IMR-90 (cell line): ENCODE measurements at regions not wholly inside any gene's neighbourhood (a gene's known extent, or its start where the extent isn't known, plus 50 kb on each side); places are given as distances from the start of the nearest gene placed in this dataset.

ENCODE experiments used
- ATAC-seq: fragments of 200-7000 bp; cut with Tn5 transposase; 2 replicates; pipeline ENCODE4 v1.9.1; 2020; ENCODE audit warnings: low read depth, mild to moderate bottlenecking, moderate library complexity
- BruUV-seq: library from RNA; stranded (reverse); fragments of 400-500 nt; replicated peaks from 2 replicates; lab custom pipeline; 2021; lab: Mats Ljungman, UMichigan
- CTCF ChIA-PET: fragments of 300-600 bp; formaldehyde crosslinking; extraction: SDS; loops from one replicate; lab custom pipeline; 2021; ENCODE audit warnings: antibody characterized with exemption; lab: Yijun Ruan, JAX
- POLR2A ChIA-PET: fragments of 300-600 bp; sonication (Branson Sonifier 250); formaldehyde crosslinking; loops from one replicate; lab custom pipeline; 2022; ENCODE audit warnings: antibody characterized with exemption; ENCODE audit not compliant: unreplicated experiment; lab: Charles Lee
- DNase-seq: peaks from one replicate; pipeline ENCODE4 v3.0.0; 2013
- H2AFZ ChIP-seq: replicated peaks from 2 replicates; pipeline ENCODE3; 2013; ENCODE audit warnings: low read length, mild to moderate bottlenecking; ENCODE audit not compliant: poor library complexity
- H2AK5ac ChIP-seq: 2 replicates; pipeline ENCODE4 v1.6.1; 2013; ENCODE audit warnings: low read depth, low read length, inconsistent platforms
- H2AK9ac ChIP-seq: replicated peaks from 2 replicates; pipeline ENCODE3; 2013; ENCODE audit warnings: mild to moderate bottlenecking, low read depth, low read length, moderate library complexity; ENCODE audit not compliant: poor library complexity
- H2BK120ac ChIP-seq: 2 replicates; pipeline ENCODE4 v1.6.1; 2013; ENCODE audit warnings: low read depth, low read length, inconsistent platforms
- H2BK15ac ChIP-seq: 3 replicates; pipeline ENCODE4 v1.6.1; 2013; ENCODE audit warnings: low read depth, low read length, inconsistent platforms
- H2BK20ac ChIP-seq: 2 replicates; pipeline ENCODE4 v1.6.1; 2013; ENCODE audit warnings: low read depth, mild to moderate bottlenecking, inconsistent platforms, low read length, moderate library complexity
- H2BK5ac ChIP-seq: 2 replicates; pipeline ENCODE4 v1.6.1; 2013; ENCODE audit warnings: mild to moderate bottlenecking, low read depth, low read length, inconsistent platforms; ENCODE audit not compliant: poor library complexity, severe bottlenecking
- H3K14ac ChIP-seq: replicated peaks from 2 replicates; pipeline ENCODE4 v1.6.1; 2013; ENCODE audit warnings: low read depth, low read length, inconsistent platforms
- H3K18ac ChIP-seq: 2 replicates; pipeline ENCODE4 v1.6.1; 2013; ENCODE audit warnings: low read depth, low read length, control low read depth
- H3K23ac ChIP-seq: 2 replicates; pipeline ENCODE4 v1.6.1; 2013; ENCODE audit warnings: low read depth, low read length, inconsistent platforms
- H3K27ac ChIP-seq: 2 replicates; pipeline ENCODE4 v1.5.1; 2013; ENCODE audit warnings: mild to moderate bottlenecking, control low read depth, low read length; ENCODE audit not compliant: insufficient read depth
- H3K27me3 ChIP-seq: 2 replicates; pipeline ENCODE4 v1.6.1; 2013; ENCODE audit warnings: low read length; ENCODE audit not compliant: control insufficient read depth, insufficient read depth
- H3K36me3 ChIP-seq: 2 replicates; pipeline ENCODE4 v1.6.1; 2013; ENCODE audit warnings: low read length, mixed read lengths; ENCODE audit not compliant: control insufficient read depth, insufficient read depth
- H3K4ac ChIP-seq: 2 replicates; pipeline ENCODE4 v1.6.1; 2013; ENCODE audit warnings: low read depth, low read length, inconsistent platforms
- H3K4me1 ChIP-seq: 2 replicates; pipeline ENCODE4 v1.6.1; 2013; ENCODE audit warnings: low read length, mixed read lengths; ENCODE audit not compliant: control insufficient read depth, insufficient read depth
- H3K4me2 ChIP-seq: 2 replicates; pipeline ENCODE4 v1.6.1; 2013; ENCODE audit warnings: low read depth, mild to moderate bottlenecking, control low read depth, low read length, moderate library complexity
- H3K4me3 ChIP-seq: 2 replicates; pipeline ENCODE4 v1.5.1; 2013; ENCODE audit warnings: low read depth, mild to moderate bottlenecking, control low read depth, low read length, moderate library complexity; ENCODE audit not compliant: insufficient read depth
- H3K56ac ChIP-seq: 2 replicates; pipeline ENCODE4 v1.6.1; 2013; ENCODE audit warnings: low read length, inconsistent platforms; ENCODE audit not compliant: insufficient read depth; ENCODE audit errors: extremely low read depth
- H3K79me1 ChIP-seq, 2 experiments: 2 replicates each; pipeline ENCODE4 v1.6.1; 2013; ENCODE audit warnings: low read length in 2 of 2, inconsistent platforms in 1 of 2, low read depth in 1 of 2
- H3K9ac ChIP-seq: 2 replicates; pipeline ENCODE4 v1.6.1; 2013; ENCODE audit warnings: low read depth, low read length, control low read depth
- H3K9me1 ChIP-seq: 2 replicates; pipeline ENCODE4 v1.6.1; 2013; ENCODE audit warnings: low read length, inconsistent platforms; ENCODE audit not compliant: insufficient read depth
- H3K9me3 ChIP-seq: 2 replicates; pipeline ENCODE4 v1.6.1; 2013; ENCODE audit warnings: low read length; ENCODE audit not compliant: control insufficient read depth, insufficient read depth
- H4K20me1 ChIP-seq: 2 replicates; pipeline ENCODE4 v1.6.1; 2013; ENCODE audit warnings: low read length, inconsistent platforms; ENCODE audit not compliant: insufficient read depth
- H4K5ac ChIP-seq: 2 replicates; pipeline ENCODE4 v1.6.1; 2013; ENCODE audit warnings: mild to moderate bottlenecking, low read depth, low read length, control low read depth
- H4K8ac ChIP-seq, 2 experiments: 2 replicates each; pipeline ENCODE4 v1.6.1; 2013; ENCODE audit warnings: low read depth in 2 of 2, low read length in 2 of 2, control low read depth in 1 of 2, inconsistent platforms in 1 of 2
- H4K91ac ChIP-seq: 2 replicates; pipeline ENCODE4 v1.6.1; 2013; ENCODE audit warnings: low read depth, low read length, inconsistent platforms; ENCODE audit not compliant: insufficient read depth
- BHLHE40 ChIP-seq: fragments of 150-350 bp; IDR thresholded peaks from 2 replicates; pipeline ENCODE4 v1.6.1; 2016; ENCODE audit warnings: mild to moderate bottlenecking, low read depth, low read length
- CEBPB ChIP-seq: IDR thresholded peaks from 2 replicates; pipeline ENCODE4 v1.6.1; 2012; ENCODE audit warnings: low read depth, low read length, improper control_type of control experiment
- MAZ ChIP-seq: IDR thresholded peaks from 2 replicates; pipeline ENCODE4 v1.6.1; 2012; ENCODE audit warnings: low read depth, mild to moderate bottlenecking, low read length, improper control_type of control experiment, moderate library complexity, borderline replicate concordance
- POLR2A ChIP-seq: IDR thresholded peaks from 2 replicates; pipeline ENCODE4 v1.6.1; 2012; ENCODE audit warnings: mild to moderate bottlenecking, low read depth, low read length
- RCOR1 ChIP-seq: IDR thresholded peaks from 2 replicates; pipeline ENCODE4 v1.6.1; 2012; ENCODE audit warnings: mild to moderate bottlenecking, low read length, improper control_type of control experiment; ENCODE audit not compliant: insufficient replicate concordance
- SMC3 ChIP-seq: fragments of 150-350 bp; IDR thresholded peaks from 2 replicates; pipeline ENCODE4 v1.6.1; 2016; ENCODE audit warnings: low read depth, mild to moderate bottlenecking, antibody characterized with exemption, low read length, moderate library complexity
- USF2 ChIP-seq: fragments of 150-350 bp; IDR thresholded peaks from 2 replicates; pipeline ENCODE4 v1.6.1; 2017; ENCODE audit warnings: mild to moderate bottlenecking, antibody characterized with exemption, low read length, low read depth
- WGBS, 2 experiments: methylation state at CpG; one replicate each; pipeline versions ENCODE4 v1.1.5 to v1.1.7; 2013; ENCODE audit warnings: missing lambda C conversion rate in 2 of 2; ENCODE audit not compliant: insufficient read length in 1 of 2; ENCODE audit errors: extremely low coverage in 2 of 2; 5-methylcytosine and 5-hydroxymethylcytosine counted together
- dilution Hi-C: fragments of 300-500 bp; cut with HindIII; formaldehyde crosslinking; loops from one replicate; pipeline ENCODE4 v1.14.3; 2018; ENCODE audit warnings: low sequenced_read_pairs; ENCODE audit not compliant: unreplicated experiment
- in situ Hi-C: fragments of 300-500 bp; cut with MboI; formaldehyde crosslinking; loops from 3 replicates; pipeline ENCODE4 v1.14.3; 2019; ENCODE audit warnings: low sequenced_read_pairs, inconsistent platforms, mixed read lengths
- intact Hi-C: fragments of 100-400 bp; cut with micrococcal nuclease; formaldehyde crosslinking; loops from 2 replicates; pipeline ENCODE4 v1.10.0; 2022

GRCh38 chrX:65203545-65203944 is 227.3 kb upstream of the ZC4H2 start:
- no peak overlapping the region for H3K9ac ChIP-seq
- no peak for ATAC-seq
- no peak overlapping the region for H4K8ac ChIP-seq
- H3K9me3 ChIP-seq = peaks cover 3% of the 10 kb centered on the region; the same call in 1 of the 2 replicates
- TF ChIP-seq BHLHE40 (no peak), MAZ (no peak), USF2 (no peak), CEBPB (no peak), SMC3 (no peak), RCOR1 (no peak), POLR2A (no peak)
- BruUV-seq = no TSS peak
- no peaks in the 10 kb centered on the region for H3K36me3 ChIP-seq
- H3K4me1 ChIP-seq = no peaks in the 10 kb centered on the region
- no peak overlapping the region for H3K23ac ChIP-seq
- no peak overlapping the region for H3K27ac ChIP-seq
- in situ Hi-C loops = no loop called here
- H3K79me1 ChIP-seq = no peaks in the 10 kb centered on the region
- H4K20me1 ChIP-seq = no peaks in the 10 kb centered on the region
- H2BK20ac ChIP-seq = no peak overlapping the region
- no peak overlapping the region for H3K56ac ChIP-seq
- intact Hi-C loops = no loop called here
- H4K5ac ChIP-seq = no peak overlapping the region
- H2BK15ac ChIP-seq = no peak overlapping the region
- no peak overlapping the region for H4K91ac ChIP-seq
- dilution Hi-C loops = no loop called here
- no peak overlapping the region for H3K18ac ChIP-seq
- H3K4ac ChIP-seq = no peak overlapping the region
- ChIA-PET POLR2A (no interaction called here), CTCF (no interaction called here)
- H2AFZ ChIP-seq = no peak overlapping the region
- H2BK5ac ChIP-seq = no peak overlapping the region
- H2AK9ac ChIP-seq = no peak overlapping the region
- H3K4me2 ChIP-seq = no peak overlapping the region
- no peaks in the 10 kb centered on the region for H3K9me1 ChIP-seq
- H2BK120ac ChIP-seq = no peak overlapping the region
- no peak overlapping the region for H2AK5ac ChIP-seq
- no peak overlapping the region for H3K14ac ChIP-seq
- H3K27me3 ChIP-seq = no peaks in the 10 kb centered on the region
- 40% methylated on average over 2 of the region's 3 CpGs; no CpG with 5 or more reads in 1 of the 2 experiments for WGBS, 2 experiments
- no peak for DNase-seq
- H3K4me3 ChIP-seq = no peak overlapping the region
